ENCODE measurements at regions not wholly inside any gene's neighbourhood (a gene's known extent, or its start where the extent isn't known, plus 50 kb on each side); places are given as distances from the start of the nearest gene placed in this dataset.

GRCh38 chr18:8947566-8947965, 154.9 kb upstream of the NDUFV2 start:
- TF ChIP-seq CTCF (IDR thresholded peaks at IDR 0.05), result no peak
- TF ChIP-seq POLR2A (IDR thresholded peaks at IDR 0.05), result no peak

Measured in transverse colon (tissue), 3 donors.